Muscle of leg (tissue), 3 donors: ENCODE measurements at regions not wholly inside any gene's neighbourhood (a gene's known extent, or its start where the extent isn't known, plus 50 kb on each side); places are given as distances from the start of the nearest gene placed in this dataset.
A peak's percentile ranks its signal among the peaks of the same experiment; 100 is the strongest.

Experiments used
- DNase-seq: peaks from one replicate; pipeline ENCODE4 v3.0.0; 2013
- H3K27ac ChIP-seq: one replicate; pipeline ENCODE4 v1.5.1; 2013; ENCODE audit warnings: mild to moderate bottlenecking, low read length, control low read depth
- H3K27me3 ChIP-seq: one replicate; pipeline ENCODE4 v1.6.1; 2013; ENCODE audit warnings: low read length; ENCODE audit not compliant: control insufficient read depth, insufficient read depth
- H3K36me3 ChIP-seq: one replicate; pipeline ENCODE4 v1.6.1; 2013; ENCODE audit warnings: low read length; ENCODE audit not compliant: control insufficient read depth, insufficient read depth
- H3K4me1 ChIP-seq: one replicate; pipeline ENCODE4 v1.6.1; 2013; ENCODE audit warnings: low read length; ENCODE audit not compliant: control insufficient read depth, insufficient read depth
- H3K4me3 ChIP-seq: one replicate; pipeline ENCODE4 v1.5.1; 2013; ENCODE audit warnings: low read length, control low read depth
- H3K9me3 ChIP-seq: replicated peaks from 2 replicates; pipeline ENCODE4 v1.6.1; 2013; ENCODE audit warnings: low read depth, low read length; ENCODE audit not compliant: control insufficient read depth
- WGBS: methylation state at CpG from one replicate; pipeline ENCODE4 v1.1.5; 2013; ENCODE audit warnings: missing lambda C conversion rate; ENCODE audit not compliant: insufficient coverage; 5-methylcytosine and 5-hydroxymethylcytosine counted together

- H3K4me1 ChIP-seq: peaks cover 77% of the 10 kb centered on the region
- H3K4me3 ChIP-seq: no peak overlapping the region
- no peaks in the 10 kb centered on the region for H3K36me3 ChIP-seq
- H3K27me3 ChIP-seq: no peaks in the 10 kb centered on the region
- H3K27ac ChIP-seq: no peak overlapping the region
- no peak for DNase-seq
- H3K9me3 ChIP-seq: no peaks in the 10 kb centered on the region
- WGBS: 74% methylated on average over 11 of the region's 20 CpGs
Observed at GRCh38 chr15:99440551-99441443, 125.0 kb upstream of the MEF2A start.

GRCh38 chr15:99441444-99441800 is 124.4 kb upstream of the MEF2A start:
- no peaks in the 10 kb centered on the region for H3K9me3 ChIP-seq
- WGBS: no CpG with 5 or more reads among the region's 6 CpGs
- H3K4me3 ChIP-seq: no peak overlapping the region
- peak overlapping the region; percentile 79 for H3K27ac ChIP-seq
- H3K36me3 ChIP-seq: no peaks in the 10 kb centered on the region
- DNase-seq: no peak
- H3K4me1 ChIP-seq: peaks cover 72% of the 10 kb centered on the region
- H3K27me3 ChIP-seq: no peaks in the 10 kb centered on the region

DNA sequence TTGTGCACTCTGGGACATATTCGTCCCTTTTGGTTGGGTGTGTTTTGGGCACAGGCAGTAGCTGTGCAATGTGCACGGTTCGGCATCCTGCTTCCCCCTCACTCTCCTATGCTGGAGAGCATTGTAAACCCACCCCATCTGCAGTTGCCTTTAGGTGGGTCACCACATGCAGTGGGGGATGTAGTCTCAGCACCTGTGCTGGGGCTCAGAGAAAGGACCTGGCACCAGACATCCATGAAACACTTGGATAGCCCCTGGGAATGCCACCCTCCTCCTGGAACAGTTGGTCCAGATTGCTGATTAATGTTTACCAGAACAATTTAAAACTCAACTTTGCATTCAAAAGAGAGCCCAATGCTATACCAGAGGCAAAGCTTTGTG is 123.9 kb upstream of the MEF2A start:
- Histone ChIP-seq H3K4me3 (no peak overlapping the region), H3K27ac (peak overlapping the region; percentile 79), H3K9me3 (no peaks in the 10 kb centered on the region), H3K27me3 (no peaks in the 10 kb centered on the region), H3K4me1 (peaks cover 72% of the 10 kb centered on the region), H3K36me3 (no peaks in the 10 kb centered on the region)
- DNase-seq: no peak
- WGBS: no CpG with 5 or more reads among the region's 3 CpGs

DNA sequence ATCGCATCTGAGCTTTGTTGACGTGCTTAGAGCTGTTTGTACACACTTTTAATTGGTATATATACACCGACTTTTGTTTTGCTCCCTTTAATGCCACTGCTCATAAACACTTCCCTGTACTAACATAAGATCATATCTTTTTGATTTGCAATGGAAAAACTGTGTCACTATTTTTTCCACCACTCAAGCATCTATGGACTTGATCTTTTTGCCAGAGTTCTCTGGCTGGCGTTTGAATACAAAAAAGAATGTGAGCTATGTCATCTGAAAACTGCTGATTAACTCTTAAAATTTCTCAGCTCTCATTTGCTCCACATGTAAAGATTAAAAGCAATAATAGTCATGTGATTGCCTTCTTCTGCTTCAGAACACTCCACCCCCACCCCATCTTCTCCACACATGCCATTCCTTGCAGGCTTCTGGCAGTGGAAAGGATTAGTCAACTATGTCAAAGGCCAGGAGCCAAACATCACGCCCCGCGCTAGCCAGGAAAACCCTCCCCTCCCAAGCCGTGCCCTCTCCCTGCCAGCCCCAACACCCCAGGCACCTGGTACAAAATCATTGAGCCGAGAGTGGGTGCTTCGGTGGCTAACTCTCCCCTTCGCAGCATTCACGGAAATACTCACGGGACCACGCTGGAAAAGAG is 123.4 kb upstream of the MEF2A start:
- Histone ChIP-seq H3K27ac (peak overlapping the region; percentile 79), H3K9me3 (no peaks in the 10 kb centered on the region), H3K27me3 (no peaks in the 10 kb centered on the region), H3K4me3 (no peak overlapping the region), H3K4me1 (peaks cover 72% of the 10 kb centered on the region), H3K36me3 (no peaks in the 10 kb centered on the region)
- 41% methylated on average over 6 of the region's 14 CpGs for WGBS
- peak; percentile 97 for DNase-seq

DNA sequence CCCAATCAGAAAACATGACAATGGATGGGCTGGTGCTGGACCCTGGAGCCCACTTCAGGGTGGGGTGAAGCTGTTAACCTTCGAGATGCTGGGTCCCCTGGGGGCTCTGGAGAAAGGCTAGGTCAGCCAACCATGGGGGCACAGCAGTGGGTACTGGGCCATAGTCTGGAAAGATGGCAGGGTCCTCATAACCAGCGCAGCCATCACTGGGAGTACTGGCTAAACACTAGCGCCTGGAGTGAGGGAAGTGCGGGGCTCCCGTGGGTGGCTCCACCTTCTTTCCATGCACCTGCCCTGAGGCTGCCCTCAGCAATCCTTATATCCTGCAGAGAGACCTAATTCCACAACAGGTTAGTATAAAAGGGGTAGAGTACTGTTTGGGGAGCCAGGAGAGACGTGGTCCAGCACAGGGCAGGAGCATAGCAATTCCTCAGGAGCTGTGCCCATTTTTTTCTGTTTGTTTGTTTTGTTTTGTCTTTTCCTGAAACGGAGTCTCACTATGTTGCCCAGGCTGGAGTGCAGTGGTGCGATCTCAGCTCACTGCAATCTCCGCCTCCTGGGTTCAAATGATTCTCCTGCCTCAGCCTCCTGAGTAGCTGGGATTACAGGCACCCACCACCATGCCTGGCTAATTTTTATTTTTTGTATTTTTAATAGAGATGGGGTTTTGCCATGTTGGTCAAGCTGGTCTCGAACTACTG is 122.6 kb upstream of the MEF2A start:
- no peak for DNase-seq
- H3K4me1 ChIP-seq: peaks cover 72% of the 10 kb centered on the region
- no peaks in the 10 kb centered on the region for H3K36me3 ChIP-seq
- 64% methylated on average over 3 of the region's 10 CpGs for WGBS
- no peak overlapping the region for H3K4me3 ChIP-seq
- no peaks in the 10 kb centered on the region for H3K27me3 ChIP-seq
- no peaks in the 10 kb centered on the region for H3K9me3 ChIP-seq
- peak overlapping the region; percentile 76 for H3K27ac ChIP-seq

GRCh38 chr15:99443768-99444446 is 121.9 kb upstream of the MEF2A start:
- Histone ChIP-seq H3K27me3 (no peaks in the 10 kb centered on the region), H3K36me3 (no peaks in the 10 kb centered on the region), H3K4me1 (peaks cover 70% of the 10 kb centered on the region), H3K9me3 (no peaks in the 10 kb centered on the region), H3K4me3 (no peak overlapping the region), H3K27ac (peak overlapping the region; percentile 43)
- 84% methylated on average over 8 of the region's 13 CpGs for WGBS
- DNase-seq: peak; percentile 69

GRCh38 chr15:99445272-99445850 is 120.4 kb upstream of the MEF2A start:
- 68% methylated on average over 6 of the region's 10 CpGs for WGBS
- DNase-seq: no peak
- H3K9me3 ChIP-seq: no peaks in the 10 kb centered on the region
- H3K4me1 ChIP-seq: peaks cover 67% of the 10 kb centered on the region
- H3K27me3 ChIP-seq: no peaks in the 10 kb centered on the region
- H3K27ac ChIP-seq: no peak overlapping the region
- H3K4me3 ChIP-seq: no peak overlapping the region
- no peaks in the 10 kb centered on the region for H3K36me3 ChIP-seq

DNA sequence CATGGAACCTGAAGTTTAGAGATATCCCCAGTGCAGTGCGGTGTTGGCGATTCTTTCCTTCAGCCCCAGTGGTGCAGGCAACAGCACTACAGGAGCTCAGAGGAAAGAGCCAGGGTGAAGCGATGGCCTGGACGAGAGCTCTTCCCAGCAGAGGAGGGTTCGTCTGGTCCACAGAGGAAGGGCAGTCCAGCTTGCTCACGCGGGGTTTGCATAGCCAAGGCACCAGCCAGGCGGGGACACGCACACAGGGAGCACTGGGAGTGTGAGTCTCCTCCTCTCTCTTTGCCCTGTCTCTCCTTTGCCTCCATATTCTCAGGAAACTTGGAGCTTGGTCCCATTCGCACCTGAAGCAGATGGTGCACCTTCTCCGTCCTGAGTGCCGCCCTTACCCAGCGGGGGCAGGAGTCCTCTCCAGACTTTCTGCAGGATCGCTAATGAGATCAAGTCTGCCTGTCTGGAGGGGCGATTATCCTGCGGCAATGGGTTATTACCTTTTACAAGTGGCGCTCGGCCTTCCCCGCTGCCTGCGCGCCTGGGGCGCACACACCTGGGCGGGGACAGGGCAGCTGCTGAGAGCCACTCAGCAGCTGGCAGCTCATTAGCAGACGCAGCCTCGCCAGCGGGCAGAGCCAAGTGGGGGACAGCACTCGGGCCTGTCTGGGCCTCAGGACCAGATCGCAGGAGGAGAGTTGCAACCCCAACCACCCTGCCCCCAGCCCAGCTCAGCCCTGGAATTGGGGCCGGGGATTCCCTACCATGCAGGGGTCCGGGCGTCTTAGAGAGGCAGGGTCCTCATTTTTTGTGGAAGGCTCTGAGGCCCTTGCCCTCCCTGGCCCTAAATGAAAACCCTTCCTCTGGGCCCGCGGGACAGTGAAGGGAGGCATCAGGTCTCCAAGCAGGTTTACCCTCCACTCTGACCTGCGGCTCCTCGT is 119.0 kb upstream of the MEF2A start:
- peaks cover 67% of the 10 kb centered on the region for H3K4me1 ChIP-seq
- DNase-seq: no peak

More for the DNA sequence above, 119.0 kb upstream of the MEF2A start:
- Histone ChIP-seq H3K27me3 (no peaks in the 10 kb centered on the region), H3K27ac (no peak overlapping the region), H3K4me3 (no peak overlapping the region), H3K9me3 (no peaks in the 10 kb centered on the region), H3K36me3 (no peaks in the 10 kb centered on the region)
- 75% methylated on average over 26 of the region's 35 CpGs for WGBS
